IPS-NIHi11 (cell line): ENCODE measurements at regions not wholly inside any gene's neighbourhood (a gene's known extent, or its start where the extent isn't known, plus 50 kb on each side); places are given as distances from the start of the nearest gene placed in this dataset.

Experiments used
- DNase-seq: peaks from one replicate; pipeline ENCODE4 v3.0.0; 2012; ENCODE audit warnings: mixed read lengths, low spot score

DNA sequence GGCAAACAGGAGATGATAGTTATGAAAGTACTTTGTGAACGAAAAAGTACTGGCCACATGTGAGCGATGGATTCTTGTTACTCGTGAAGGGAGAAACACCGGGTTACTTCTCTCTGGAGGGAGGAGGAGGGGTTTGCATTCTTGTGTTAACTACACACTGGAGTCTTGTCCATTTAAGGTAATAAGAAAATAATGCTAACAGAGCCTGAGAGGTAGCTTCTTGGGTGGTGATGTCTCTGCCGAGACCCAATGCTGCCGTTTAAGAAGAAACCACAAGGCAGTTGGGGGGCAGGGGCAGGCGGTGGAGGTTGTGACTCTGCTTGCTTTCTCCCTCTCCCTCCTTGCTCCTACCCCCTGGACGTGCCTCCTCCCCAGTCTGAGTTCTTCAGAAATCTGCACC is 100.9 kb upstream of the ROPN1 start:
- DNase-seq, result peak; percentile 31

DNA sequence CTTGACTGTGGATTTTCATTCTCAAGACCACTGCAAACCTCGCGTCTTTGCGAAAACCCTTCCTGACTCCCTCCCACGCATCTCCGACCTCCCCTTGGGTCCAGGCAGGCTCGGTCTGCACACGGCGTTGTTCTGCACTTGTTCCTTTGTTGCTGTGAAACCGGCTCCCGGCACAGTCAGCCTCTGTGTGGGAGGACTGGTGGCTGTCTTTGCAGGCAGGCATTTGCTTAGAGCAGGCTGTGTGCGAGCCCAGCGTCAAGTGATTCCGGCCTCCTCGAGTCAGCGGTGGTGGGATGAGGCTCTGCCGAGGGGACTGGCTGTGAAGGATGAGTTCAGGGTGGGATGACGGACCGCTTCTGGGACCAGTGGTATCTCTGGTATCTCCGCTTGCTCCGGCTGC is 102.6 kb upstream of the ROPN1 start:
- no peak for DNase-seq

DNA sequence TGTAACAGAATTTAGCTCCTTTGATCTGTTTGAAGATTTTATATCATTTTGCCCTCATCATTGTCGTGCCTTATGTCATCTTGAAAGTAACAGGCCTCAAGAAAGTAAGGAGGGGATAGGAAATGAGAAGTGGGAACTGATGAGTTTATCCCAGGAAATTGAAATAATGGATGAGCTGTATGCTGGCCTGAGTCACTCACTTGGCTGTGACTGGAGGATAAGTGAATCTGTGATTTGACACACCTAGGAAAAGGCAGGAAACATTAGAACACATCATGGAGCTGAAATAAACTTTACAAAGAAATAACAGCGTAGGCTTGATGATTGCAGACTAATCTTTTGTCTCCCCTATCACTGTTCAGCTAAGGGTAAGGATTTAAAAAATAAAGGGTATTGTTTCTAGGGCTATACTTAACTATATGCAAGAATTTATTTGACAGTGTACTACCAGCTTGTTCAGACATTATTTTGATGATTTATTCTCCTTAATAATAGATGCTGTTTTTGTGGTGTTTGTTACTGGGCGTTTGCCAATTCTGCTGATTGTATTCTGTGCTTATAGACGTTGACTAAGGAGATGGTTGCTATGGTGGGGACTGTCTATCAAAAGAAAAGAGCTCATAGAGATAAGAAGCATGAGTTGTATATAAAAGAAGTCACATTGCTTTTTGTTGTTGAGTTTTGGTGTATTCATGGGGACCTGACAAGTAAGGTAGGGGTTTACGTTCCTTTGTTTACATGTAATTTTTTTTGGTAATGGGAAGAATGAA is 105.6 kb upstream of the ROPN1 start:
- no peak for DNase-seq

DNA sequence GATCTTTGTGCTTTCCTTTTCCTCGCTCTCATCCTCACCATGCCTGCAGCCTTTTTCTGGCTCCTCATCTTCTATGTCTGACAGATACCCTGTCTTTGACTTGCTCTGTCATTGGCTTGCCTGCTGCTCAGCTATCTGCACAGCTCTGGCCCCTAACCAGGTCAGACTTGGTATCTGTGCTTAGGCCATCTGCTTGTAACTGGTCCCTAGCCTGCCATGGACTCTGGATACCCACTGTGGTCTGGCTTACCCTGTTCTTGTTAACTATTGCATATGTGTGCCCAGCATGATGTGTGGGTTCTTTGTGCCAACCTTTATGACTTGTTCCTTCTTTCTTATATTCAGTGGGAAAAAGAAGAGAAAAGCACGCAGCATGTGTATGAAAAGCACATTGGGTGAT is 109.7 kb upstream of the ROPN1 start:
- no peak for DNase-seq

DNA sequence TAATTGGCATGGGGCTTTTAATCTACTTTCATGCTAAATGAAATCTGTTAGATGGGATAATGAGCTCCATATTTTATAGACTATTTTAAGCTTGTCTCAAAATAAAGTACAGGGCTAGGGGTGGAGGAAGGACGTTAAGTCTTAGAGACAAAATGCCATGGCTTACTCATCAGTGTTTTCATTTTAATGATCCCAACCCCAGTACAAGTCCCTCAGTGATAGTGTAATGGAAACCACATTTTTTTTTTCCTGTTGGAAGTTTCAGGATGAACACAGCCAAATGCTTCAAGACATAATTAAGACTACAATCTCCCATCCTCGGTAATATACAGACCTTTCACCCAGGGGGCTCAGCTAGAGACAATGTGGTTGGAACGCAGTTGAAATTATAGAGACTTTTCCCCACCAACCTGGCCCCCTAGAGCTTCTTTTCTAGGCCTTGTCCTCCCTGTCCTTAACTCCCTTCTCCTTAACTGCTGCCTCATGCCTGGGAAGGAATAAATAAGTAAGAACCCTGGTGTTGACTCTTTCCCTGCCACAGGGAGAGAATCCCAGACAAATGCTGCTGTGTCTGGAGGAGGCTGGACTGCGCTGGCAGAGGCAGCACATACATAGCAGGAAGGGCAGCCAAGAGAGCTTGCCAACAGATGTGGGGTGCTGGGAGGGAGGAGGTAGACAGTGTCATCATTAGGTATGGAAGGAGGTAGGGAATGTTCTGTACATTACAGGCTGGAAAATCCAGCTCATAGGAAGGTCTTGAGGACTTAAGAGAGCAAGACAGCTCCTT is 115.4 kb upstream of the ROPN1 start:
- DNase-seq, result no peak

DNA sequence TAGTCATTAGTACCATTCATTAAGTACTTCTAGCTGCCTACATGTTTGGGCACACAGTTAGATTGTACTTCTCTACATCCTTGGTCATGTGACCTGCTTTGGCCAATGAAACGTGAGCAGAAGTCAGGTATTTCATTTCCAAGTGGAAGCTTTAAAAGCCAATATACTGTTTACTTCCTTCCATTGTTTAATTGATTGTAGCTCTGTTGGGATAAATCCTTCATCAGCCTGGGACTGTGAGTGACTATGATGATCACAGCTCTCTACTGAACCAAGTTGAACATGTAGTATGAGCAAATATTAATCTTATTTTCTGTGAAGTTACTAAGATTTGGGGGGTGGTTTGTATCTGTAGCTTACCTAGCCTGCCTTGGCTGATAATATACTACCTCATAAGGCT is 116.5 kb upstream of the ROPN1 start:
- no peak for DNase-seq

DNA sequence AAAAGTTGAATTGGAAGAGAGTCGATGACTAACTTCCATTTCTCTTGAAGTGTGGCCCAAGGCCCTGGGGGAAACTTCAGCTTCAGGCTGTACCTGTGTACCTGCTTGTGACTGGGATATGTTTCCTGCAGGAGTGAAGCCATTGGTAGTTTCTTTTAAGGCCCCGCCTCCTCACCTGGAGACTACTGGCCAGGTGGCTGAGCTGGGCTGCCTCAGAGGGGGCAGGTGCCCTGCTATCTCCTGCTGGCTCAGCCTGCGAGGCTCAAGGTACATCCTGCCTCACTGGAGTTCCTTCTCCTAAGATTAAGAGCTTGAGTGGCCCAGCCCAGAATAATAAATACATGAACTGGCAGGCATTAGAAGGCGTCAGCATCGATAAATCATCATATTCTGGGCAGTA is 121.6 kb upstream of the ROPN1 start:
- peak; percentile 32 for DNase-seq

DNA sequence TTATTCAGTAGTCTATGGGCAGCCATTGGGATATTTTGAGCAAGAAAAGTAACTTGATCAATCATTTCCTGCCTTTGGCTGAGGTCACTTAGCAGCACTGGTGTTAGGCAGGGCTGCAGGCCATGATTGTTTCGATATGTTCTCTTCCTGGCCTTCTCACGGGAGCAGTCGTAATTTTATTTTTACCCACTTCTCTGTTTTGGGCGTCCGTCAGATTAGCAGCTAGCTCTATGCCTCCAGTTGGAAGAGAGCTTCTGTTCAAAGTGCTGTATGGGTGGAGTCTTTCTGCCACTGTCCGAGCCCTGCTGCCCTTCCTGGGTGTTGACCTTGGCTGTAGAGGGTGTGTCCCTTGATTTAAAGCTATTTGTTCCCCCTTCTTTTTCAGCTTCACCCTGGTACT is 123.4 kb upstream of the ROPN1 start:
- DNase-seq, result no peak

DNA sequence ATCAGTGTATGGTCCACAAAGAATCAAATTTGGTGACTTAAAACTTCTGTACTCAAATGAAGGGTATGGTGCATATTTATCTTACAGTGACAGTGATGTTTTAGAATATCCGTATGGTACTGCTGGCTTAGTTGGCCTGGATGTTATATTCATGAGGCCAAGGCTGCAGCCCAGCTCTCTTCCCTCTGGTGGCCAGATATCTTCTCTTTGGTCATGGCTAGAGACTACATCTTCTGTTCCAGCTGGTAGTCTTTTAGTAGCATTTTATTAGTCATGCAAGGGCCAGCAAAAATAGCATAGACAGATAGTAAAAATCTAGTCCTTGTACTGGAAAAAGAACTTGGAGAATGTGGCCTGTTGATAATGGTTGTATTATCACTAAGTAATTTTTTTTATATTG is 124.0 kb upstream of the ROPN1 start:
- no peak for DNase-seq

DNA sequence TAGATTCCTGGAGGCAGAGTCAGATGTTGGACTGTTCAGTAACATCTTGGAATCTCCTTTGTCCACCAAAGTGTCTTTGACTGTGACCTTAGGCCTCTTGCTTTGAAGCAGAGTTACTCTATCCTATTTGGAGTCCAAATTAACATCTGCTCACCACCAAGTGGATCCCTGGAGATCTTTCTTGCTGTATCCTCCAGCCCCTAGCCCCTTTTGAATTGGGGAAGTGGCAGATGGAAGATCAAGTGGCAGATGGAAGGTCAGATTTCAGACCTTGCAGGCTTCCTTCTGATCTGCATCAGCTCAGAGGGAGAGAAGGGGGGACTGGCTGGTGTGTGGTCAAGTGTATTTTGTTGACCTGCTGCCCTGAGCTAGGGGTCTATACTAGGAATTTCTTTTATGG is 125.0 kb upstream of the ROPN1 start:
- DNase-seq, result no peak

DNA sequence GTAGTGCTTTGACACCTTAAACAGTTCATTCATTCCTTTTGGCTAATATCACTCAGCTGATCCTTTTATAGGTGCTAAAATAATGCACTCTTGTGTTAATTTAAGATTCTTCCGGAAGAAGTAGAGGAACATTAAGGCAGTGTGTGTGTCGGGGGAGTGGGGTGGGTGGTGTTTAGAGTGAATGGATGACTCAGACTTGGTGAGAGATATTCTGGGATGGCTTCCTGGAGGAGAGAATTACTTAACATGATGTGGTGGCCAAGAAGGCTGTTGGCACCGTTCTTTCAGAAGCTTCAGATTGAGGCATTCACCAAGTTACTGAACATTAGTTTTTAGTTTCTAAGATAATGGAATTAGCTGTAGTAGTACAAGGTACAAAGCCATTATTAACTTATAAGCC is 125.6 kb upstream of the ROPN1 start:
- no peak for DNase-seq

DNA sequence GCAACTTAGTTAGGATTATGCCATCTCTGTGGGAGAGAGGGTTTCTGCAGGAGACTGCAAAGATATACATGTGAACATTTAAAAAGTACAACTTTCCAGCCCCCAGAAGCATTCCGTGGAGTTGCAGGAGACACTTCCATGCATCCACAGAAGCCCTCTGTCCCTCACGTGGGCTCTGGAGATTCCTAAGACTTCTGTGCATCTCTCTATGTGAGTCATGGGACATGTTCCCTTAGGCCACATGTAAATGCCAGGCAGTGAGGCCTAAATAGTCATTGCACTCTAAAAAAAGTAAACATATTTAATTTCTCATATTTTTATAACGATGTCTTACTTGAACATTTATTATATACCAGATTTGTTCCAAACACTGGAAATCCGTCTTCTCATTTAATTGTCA is 126.5 kb upstream of the ROPN1 start:
- no peak for DNase-seq

DNA sequence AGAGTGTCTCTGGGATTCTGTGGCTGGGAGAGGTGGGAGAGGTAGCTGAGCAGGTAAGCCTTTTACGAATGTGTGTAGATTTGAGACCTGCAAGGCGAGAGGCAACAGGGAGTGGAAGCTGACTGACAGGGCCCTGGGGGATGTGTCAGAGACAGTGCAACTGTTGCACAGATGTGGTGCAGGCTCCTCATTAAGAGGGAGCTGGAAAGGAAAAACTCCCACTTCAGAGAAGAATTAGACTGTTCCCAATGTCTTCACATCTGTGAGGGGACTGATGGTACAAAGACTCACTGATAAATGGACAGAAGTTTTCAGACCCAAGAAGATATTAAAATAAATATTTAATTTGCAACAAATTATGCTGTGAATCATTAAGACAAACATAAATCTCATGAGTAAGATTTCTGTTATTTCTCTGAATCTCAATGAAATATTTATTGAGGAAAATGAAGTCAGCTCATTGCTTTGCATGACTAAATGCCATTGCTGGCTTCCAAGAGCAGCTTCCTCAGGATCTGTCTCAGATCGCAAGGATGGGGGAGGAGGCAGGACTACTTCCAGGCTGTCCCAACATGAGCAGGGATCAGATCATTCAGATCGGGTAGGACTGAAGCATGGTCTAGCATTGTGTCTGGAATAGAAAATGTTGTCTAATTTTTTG is 127.3 kb upstream of the ROPN1 start:
- no peak for DNase-seq

DNA sequence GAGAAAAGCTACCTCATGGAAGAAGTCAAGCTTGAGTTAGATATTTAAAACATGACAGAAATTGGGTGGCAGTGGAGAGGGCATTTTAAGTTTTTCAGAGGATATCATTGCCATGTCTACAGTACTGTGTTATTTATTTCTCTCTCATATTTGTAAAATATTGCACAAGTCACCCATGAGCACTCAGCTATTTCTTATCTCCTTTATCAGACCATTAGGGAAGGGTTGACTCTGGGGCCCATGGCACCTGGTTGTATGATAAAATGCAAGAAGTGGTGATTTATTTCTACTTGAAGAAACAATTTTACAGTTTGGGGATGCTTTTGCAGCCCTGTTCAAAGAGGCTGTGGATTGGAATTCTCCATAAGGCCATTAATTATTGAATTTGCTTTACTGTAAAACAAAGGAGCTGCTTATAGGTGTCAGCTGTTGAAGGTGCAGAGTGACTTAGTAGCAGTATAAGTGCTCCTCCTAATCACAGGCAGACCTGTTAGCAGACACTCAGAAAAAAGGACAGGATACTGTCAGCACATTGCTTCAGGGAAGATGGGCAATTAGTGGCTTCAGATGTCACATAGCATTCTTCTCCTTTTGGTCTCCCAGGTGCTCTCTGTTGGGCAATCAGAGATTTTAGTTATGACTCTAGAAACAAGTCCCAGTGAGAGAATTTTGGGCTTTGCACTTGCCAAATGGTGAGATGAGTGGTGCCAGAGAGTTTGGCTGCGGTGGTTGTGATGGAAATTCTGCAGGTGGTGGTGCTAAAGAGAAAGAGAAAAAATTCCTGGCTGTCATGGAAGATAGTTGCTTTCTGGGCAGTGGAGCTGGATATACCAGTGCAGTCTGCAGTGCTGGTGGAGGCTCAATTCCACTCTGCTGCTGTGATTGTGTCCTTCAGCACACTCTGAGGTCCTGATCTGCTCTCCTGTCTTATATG is 129.7 kb upstream of the ROPN1 start:
- no peak for DNase-seq

DNA sequence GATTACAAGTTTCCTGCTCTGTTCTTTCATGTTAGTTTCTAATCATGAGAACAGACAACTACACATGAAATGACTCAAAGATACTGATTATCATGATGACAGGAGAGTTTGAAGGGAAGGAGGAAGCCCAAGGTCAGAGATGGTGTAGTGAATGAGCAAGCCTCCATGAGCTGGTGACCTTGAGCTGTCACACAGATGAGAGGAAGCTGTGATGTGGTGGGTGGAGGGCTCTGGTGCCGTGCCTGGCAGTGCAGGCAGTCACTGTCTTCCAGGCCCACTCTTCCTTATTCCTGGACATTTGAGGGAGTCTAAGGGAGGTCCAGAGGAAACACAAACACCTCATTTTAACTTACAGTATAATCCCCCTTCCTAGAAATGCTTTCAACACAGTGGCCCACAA is 133.4 kb upstream of the ROPN1 start:
- no peak for DNase-seq

DNA sequence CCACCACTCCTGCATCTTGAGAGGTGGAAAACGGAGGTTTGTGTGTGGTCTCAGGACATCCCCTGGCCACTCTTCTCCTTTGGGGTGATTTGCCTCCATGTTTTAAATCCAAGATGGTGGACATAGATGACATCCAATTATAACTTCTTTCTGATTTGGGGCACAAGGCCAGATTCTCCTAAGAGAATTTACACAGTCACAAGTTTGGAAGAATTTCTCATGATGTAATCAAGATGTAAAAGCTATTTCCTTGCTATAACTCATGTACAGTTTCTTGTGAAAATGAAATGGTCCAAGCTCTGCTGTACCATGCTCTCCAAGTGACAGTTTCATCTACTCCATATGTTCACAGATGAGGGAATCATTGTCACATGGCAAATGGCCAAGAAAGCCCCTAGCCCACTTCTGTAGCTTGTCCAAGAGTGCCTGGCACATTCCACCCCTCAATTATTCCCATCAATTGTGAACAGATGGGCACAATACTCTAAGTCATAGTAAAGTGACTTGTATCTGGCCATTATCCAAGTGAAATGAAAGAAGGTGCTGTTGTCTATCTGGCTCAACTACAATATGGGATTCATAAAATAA is 134.6 kb upstream of the ROPN1 start:
- DNase-seq, result no peak

DNA sequence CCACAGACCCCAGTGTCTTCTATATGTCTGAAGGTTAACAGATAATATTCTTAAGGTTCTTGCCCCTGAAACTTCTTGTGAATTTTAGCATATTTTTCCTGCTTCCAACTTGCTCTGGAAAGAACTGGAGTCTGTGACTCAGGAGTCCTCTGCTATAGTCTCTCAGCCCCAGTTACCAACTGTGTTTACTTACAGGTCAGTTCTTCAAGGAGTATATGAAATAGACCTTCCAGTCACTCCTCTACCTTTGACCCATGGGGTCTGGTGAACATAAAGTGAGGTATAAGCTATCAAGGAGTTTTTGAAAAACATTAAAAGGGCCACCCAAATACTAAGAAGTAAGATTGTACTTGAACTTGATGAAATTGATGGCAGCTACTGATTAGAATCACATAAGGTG is 139.2 kb upstream of the ROPN1 start:
- DNase-seq, result no peak

DNA sequence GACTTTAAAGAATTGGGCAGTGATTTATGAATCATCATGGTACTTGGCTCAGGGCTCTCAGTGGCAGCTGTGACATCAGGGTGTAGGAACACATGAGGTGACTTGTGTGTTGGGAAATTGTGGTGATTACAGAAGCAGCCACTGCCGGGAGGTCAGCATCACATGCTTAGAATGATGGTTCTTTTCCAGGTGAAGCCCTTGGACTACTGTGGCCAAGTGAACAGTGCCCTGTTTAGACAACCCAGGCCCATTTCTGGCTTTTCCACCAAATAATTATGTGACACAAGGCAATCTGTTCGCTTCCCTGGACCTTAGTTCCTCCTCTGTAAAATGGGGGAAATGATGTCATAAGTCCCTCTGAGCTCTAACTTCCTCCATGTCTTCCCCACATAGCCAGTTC is 139.7 kb upstream of the ROPN1 start:
- no peak for DNase-seq

DNA sequence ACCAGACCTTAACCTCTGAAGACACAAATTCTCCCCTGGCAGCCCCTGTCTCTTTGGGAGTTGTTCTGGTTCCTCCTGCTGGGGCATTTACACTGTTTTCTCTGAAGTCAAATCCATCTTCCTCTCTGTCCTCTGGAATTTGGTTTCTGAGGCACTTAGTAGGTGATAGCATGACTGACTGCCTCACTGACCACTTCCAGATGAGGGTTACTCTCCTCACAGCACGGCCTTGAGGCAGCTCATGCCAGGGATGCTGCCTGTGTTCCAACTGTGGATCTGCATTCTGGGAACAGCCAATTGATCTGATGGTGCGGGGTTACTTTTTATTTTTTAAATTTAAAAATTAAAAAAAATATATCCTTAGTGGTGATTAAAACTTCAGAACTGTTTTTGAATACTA is 140.9 kb upstream of the ROPN1 start:
- DNase-seq, result no peak

DNA sequence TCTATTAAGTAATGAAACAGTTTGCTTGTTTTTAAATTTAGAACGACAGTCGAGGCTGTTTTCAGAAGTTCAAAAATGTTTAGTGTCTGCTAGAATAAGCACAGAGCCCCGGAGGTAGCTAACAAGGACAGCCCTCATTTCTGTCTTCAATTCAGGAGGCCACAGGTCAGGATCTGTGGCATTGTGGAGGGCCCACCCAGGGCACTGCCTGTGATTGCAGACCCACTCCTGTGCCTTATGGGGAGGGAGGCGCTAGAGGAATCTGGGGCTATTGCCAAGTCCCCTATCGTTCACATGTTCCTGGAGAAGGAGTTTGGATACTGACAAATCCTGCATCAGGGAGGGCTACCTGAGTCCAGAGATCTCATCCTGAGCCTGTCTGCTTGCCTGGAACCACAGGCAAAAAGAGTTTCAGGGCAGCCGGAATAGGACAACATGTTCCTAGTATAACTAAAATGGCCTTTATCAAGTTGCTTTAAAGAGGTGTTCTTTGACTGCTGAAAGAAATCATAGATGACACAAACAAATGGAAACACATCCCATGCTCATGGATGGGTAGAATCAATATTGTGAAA is 141.5 kb upstream of the ROPN1 start:
- no peak for DNase-seq

DNA sequence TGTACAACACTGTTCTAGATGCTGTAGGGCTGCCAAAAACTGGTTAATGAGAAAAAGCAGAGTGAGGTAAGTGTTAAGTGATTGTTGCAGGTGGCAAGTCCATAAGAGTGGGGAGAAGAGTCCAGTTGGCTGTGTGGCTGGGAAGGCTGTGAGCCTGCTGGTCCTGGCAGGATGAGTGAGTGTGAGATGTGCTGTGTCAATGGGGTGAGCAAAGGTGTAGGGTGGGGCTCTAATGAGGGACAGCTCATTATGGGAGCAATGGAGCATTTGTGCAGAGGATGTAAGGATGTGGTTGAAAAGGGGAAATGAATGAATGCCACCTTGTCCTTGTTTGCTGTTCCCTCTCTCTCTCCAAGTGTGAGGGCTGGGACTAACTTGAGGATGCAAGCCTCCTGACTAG is 145.3 kb upstream of the ROPN1 start:
- DNase-seq, result no peak
